Right lobe of liver (tissue), 6 donors: ENCODE measurements at regions not wholly inside any gene's neighbourhood (a gene's known extent, or its start where the extent isn't known, plus 50 kb on each side); places are given as distances from the start of the nearest gene placed in this dataset.

Experiments
- ATAC-seq, 4 donors: fragments of 200-7000 bp; cut with Tn5 transposase; one replicate each; pipeline ENCODE4 v1.9.1; 2020; ENCODE audit warnings: mild to moderate bottlenecking in 4 of 4, moderate library complexity in 4 of 4
- DNase-seq, 3 donors: peaks; one replicate each; pipeline ENCODE4 v3.0.0-alpha.2; 2020
- H3K27ac ChIP-seq, 3 donors: fragments of 200-600 bp; one replicate each; pipeline ENCODE4 v1.8.0; 2022
- H3K27me3 ChIP-seq, 2 donors: fragments of 200-600 bp; one replicate each; pipeline ENCODE4 v1.8.0; 2022
- H3K36me3 ChIP-seq, 4 donors: fragments of 200-600 bp; sonication (generic) in 1 of 4; one replicate each; pipeline versions ENCODE4 v1.5.1 to v1.8.0; 2017 to 2022; ENCODE audit warnings: control low read depth in 1 of 4
- H3K4me1 ChIP-seq, 4 donors: fragments of 200-600 bp; sonication (generic) in 1 of 4; one replicate each; pipeline versions ENCODE4 v1.5.1 to v1.8.0; 2017 to 2022; ENCODE audit warnings: control low read depth in 1 of 4
- H3K4me3 ChIP-seq, 3 donors: fragments of 200-600 bp; one replicate each; pipeline ENCODE4 v1.8.0; 2022
- H3K9me3 ChIP-seq, 4 donors: fragments of 200-600 bp; sonication (generic) in 1 of 4; one replicate each; pipeline versions ENCODE4 v1.5.1 to v1.8.0; 2017 to 2022; ENCODE audit warnings: control low read depth in 1 of 4
- CTCF ChIP-seq, 4 donors: fragments of 200-600 bp in 3 of 4; fragments of 450-650 bp in 1 of 4; IDR thresholded peaks; one replicate each; pipeline versions ENCODE4 v1.5.1 to v1.8.0; 2016 to 2022; ENCODE audit warnings: antibody characterized with exemption in 4 of 4, mild to moderate bottlenecking in 2 of 4
- POLR2A ChIP-seq: fragments of 450-650 bp; IDR thresholded peaks from one replicate; pipeline ENCODE4 v1.6.1; 2017; ENCODE audit warnings: antibody characterized with exemption, mild to moderate bottlenecking
- WGBS: methylation state at CpG from one replicate; pipeline ENCODE4 v1.1.6; 2018; ENCODE audit warnings: low coverage, low lambda C conversion rate; ENCODE audit not compliant: insufficient coverage; ENCODE audit errors: missing lambda C conversion rate; 5-methylcytosine and 5-hydroxymethylcytosine counted together
- intact Hi-C, 2 donors: fragments of 100-400 bp; cut with DNase I; formaldehyde crosslinking; loops; one replicate each; pipeline versions ENCODE4 v1.11.2 to v1.14.1; 2022
- donor health status: DM: no; HTN: yes; CAD: no.
- donor health status: DM: no; HTN: no; CAD: no.
- donor health status: DM: no; HTN: no; CAD: no.
- donor health status: DM: no; HTN: yes; CAD: no.
- donor health status: DM: no; HTN: yes; CAD: no.

DNA sequence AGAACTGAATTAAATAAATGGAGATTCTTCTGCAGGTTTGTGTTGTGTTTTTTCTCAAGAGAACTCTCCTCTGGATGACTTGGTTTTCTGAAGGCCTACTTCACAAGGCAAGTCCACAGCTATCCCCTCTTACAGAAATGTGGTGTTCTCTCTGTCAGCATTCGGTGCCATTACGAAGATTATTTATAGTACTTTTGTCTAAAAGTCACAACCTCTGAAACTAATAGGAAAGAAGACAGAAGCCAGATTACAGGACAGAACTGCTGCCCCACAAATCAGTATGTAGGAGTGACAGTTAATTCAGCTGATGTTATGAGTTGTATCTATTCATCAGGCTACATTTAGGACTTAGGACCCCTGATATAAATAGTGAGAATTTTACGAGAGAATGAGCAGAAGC, 413.5 kb downstream of the TMX3 start:
- H3K27ac ChIP-seq: no peak overlapping the region
- 43% methylated on average over 3 of the region's 3 CpGs for WGBS
- DNase-seq: no peak
- no peak overlapping the region for H3K4me3 ChIP-seq
- H3K27me3 ChIP-seq: no peaks in the 10 kb centered on the region
- no peak for ATAC-seq
- H3K4me1 ChIP-seq: no peaks in the 10 kb centered on the region
- no peaks in the 10 kb centered on the region for H3K36me3 ChIP-seq
- intact Hi-C loops: no loop called here
- TF ChIP-seq POLR2A: no peak
- TF ChIP-seq CTCF (IDR thresholded peaks at IDR 0.05): no peak
- H3K9me3 ChIP-seq: no peaks in the 10 kb centered on the region

GRCh38 chr18:68299906-68300305, 415.0 kb downstream of the TMX3 start:
- TF ChIP-seq POLR2A (no peak), CTCF (IDR thresholded peaks at IDR 0.05) (no peak)
- ATAC-seq: no peak
- WGBS: 74% methylated on average over 3 of the region's 3 CpGs
- no peak overlapping the region for H3K4me3 ChIP-seq
- no peaks in the 10 kb centered on the region for H3K27me3 ChIP-seq
- DNase-seq: no peak
- no peaks in the 10 kb centered on the region for H3K36me3 ChIP-seq
- no peaks in the 10 kb centered on the region for H3K9me3 ChIP-seq
- no peak overlapping the region for H3K27ac ChIP-seq
- H3K4me1 ChIP-seq: no peaks in the 10 kb centered on the region
- intact Hi-C loops: no loop called here

- H3K4me3 ChIP-seq: no peak overlapping the region
- no peak for TF ChIP-seq CTCF (IDR thresholded peaks at IDR 0.05)
- TF ChIP-seq POLR2A: no peak
- no peaks in the 10 kb centered on the region for H3K4me1 ChIP-seq
- no peaks in the 10 kb centered on the region for H3K36me3 ChIP-seq
- DNase-seq: no peak
- H3K27ac ChIP-seq: no peak overlapping the region
- WGBS: 31% methylated on average over 4 of the region's 4 CpGs
- intact Hi-C loops: no loop called here
- no peak for ATAC-seq
- H3K9me3 ChIP-seq: peaks cover 0 to 4% (median 0%) of the 10 kb centered on the region in 4 donors
- no peaks in the 10 kb centered on the region for H3K27me3 ChIP-seq
Measured at GRCh38 chr18:68298330-68298729, 416.6 kb downstream of the TMX3 start.

DNA sequence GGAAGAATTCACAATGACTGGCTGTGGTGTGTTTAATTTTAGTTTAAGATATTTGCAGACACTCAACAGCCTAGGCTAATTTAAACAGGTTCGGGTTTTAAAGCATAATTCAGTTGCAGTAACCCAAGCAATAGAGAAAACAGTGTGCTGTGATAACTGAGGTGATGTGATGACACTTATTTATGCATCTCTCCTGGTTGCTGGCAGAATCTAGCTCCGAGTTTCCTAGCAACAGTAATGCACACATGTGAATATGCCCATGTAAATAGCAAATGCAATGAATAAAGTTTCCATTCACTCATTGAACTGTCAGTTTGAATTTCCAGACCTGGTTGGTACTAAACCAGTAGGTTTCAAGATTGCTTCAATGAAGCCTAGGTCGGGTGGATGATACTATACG, 426.5 kb downstream of the TMX3 start:
- TF ChIP-seq CTCF (IDR thresholded peaks at IDR 0.05) (no peak), POLR2A (no peak)
- ATAC-seq (no peak), DNase-seq (no peak)
- Histone ChIP-seq H3K36me3 (no peaks in the 10 kb centered on the region), H3K4me3 (no peak overlapping the region), H3K27ac (no peak overlapping the region), H3K4me1 (no peaks in the 10 kb centered on the region), H3K27me3 (no peaks in the 10 kb centered on the region), H3K9me3 (peaks cover 0 to 2% (median 0%) of the 10 kb centered on the region in 4 donors)
- 34% methylated on average over 4 of the region's 4 CpGs for WGBS
- intact Hi-C loops: no loop called here

GRCh38 chr18:68284236-68284780, 430.6 kb downstream of the TMX3 start:
- ATAC-seq (no peak), DNase-seq (no peak)
- no peaks in the 10 kb centered on the region for H3K4me1 ChIP-seq
- intact Hi-C loops: no loop called here
- no peaks in the 10 kb centered on the region for H3K36me3 ChIP-seq
- TF ChIP-seq CTCF (IDR thresholded peaks at IDR 0.05) (no peak), POLR2A (no peak)
- H3K27ac ChIP-seq: no peak overlapping the region
- 68% methylated on average over 5 of the region's 5 CpGs for WGBS
- no peaks in the 10 kb centered on the region for H3K27me3 ChIP-seq
- H3K9me3 ChIP-seq: no peaks in the 10 kb centered on the region
- no peak overlapping the region for H3K4me3 ChIP-seq
